Breast epithelium (tissue), 3 donors: ENCODE measurements at regions not wholly inside any gene's neighbourhood (a gene's known extent, or its start where the extent isn't known, plus 50 kb on each side); places are given as distances from the start of the nearest gene placed in this dataset.

Source experiments
- CTCF ChIP-seq, 3 donors: fragments of 450-650 bp; IDR thresholded peaks; one replicate each; pipeline ENCODE4 v1.5.1; 2016 to 2017; ENCODE audit warnings: antibody characterized with exemption in 3 of 3, mild to moderate bottlenecking in 3 of 3, moderate library complexity in 3 of 3
- POLR2AphosphoS5 ChIP-seq, 3 donors: sonication (generic); formaldehyde crosslinking; IDR thresholded peaks; one replicate each; pipeline ENCODE4 v1.6.1; 2017; ENCODE audit warnings: antibody characterized with exemption in 3 of 3

GRCh38 chr4:20623939-20624338 is 76.3 kb upstream of the PACRGL start:
- no peak for TF ChIP-seq CTCF (IDR thresholded peaks at IDR 0.05)
- no peak for TF ChIP-seq POLR2AphosphoS5 (IDR thresholded peaks at IDR 0.05)
